Skeletal muscle cell (primary cell): ENCODE measurements at regions not wholly inside any gene's neighbourhood (a gene's known extent, or its start where the extent isn't known, plus 50 kb on each side); places are given as distances from the start of the nearest gene placed in this dataset.

ENCODE experiments used
- DNase-seq: peaks from one replicate; pipeline ENCODE4 v3.0.0-alpha.2; 2010; ENCODE audit warnings: low read depth
- H3K4me3 ChIP-seq: 2 replicates; pipeline ENCODE4 v1.5.1; 2011; ENCODE audit warnings: low read depth, mild to moderate bottlenecking, control low read depth, low read length, moderate library complexity

- H3K4me3 ChIP-seq, result no peak overlapping the region
- peak; percentile 44 for DNase-seq
Observed at GRCh38 chr13:68056816-68057710, 826.9 kb upstream of the PCDH9 start.

- H3K4me3 ChIP-seq, result no peak overlapping the region
- DNase-seq, result no peak
Observed at GRCh38 chr13:68051910-68052309, 821.8 kb upstream of the PCDH9 start.

GRCh38 chr13:68050761-68051160 lies 820.6 kb upstream of the PCDH9 start:
- no peak overlapping the region for H3K4me3 ChIP-seq
- DNase-seq, result no peak

- DNase-seq, result no peak
- H3K4me3 ChIP-seq, result no peak overlapping the region
Observed at GRCh38 chr13:68048802-68049359, 818.7 kb upstream of the PCDH9 start.

- no peak overlapping the region for H3K4me3 ChIP-seq
- DNase-seq, result no peak
Observed at GRCh38 chr13:68047889-68048288, 817.8 kb upstream of the PCDH9 start.

- no peak for DNase-seq
- no peak overlapping the region for H3K4me3 ChIP-seq
Observed at GRCh38 chr13:68046903-68047302, 816.8 kb upstream of the PCDH9 start.

- H3K4me3 ChIP-seq, result no peak overlapping the region
Observed at GRCh38 chr13:68030152-68030809, 800.1 kb upstream of the PCDH9 start.

GRCh38 chr13:68028701-68029100 lies 798.6 kb upstream of the PCDH9 start:
- H3K4me3 ChIP-seq, result no peak overlapping the region
- no peak for DNase-seq

More at GRCh38 chr13:68030152-68030809, 800.1 kb upstream of the PCDH9 start:
- no peak for DNase-seq

- no peak for DNase-seq
Observed at GRCh38 chr13:68027306-68027705, 797.2 kb upstream of the PCDH9 start.

GRCh38 chr13:68026077-68026476 lies 795.9 kb upstream of the PCDH9 start:
- H3K4me3 ChIP-seq, result no peak overlapping the region

More at GRCh38 chr13:68027306-68027705, 797.2 kb upstream of the PCDH9 start:
- no peak overlapping the region for H3K4me3 ChIP-seq

GRCh38 chr13:68025604-68026003 lies 795.5 kb upstream of the PCDH9 start:
- no peak overlapping the region for H3K4me3 ChIP-seq

More at GRCh38 chr13:68026077-68026476, 795.9 kb upstream of the PCDH9 start:
- DNase-seq, result no peak

GRCh38 chr13:68023838-68024581 lies 793.9 kb upstream of the PCDH9 start:
- no peak overlapping the region for H3K4me3 ChIP-seq
- DNase-seq, result no peak

More at GRCh38 chr13:68025604-68026003, 795.5 kb upstream of the PCDH9 start:
- DNase-seq, result no peak

GRCh38 chr13:68019901-68020300 lies 789.8 kb upstream of the PCDH9 start:
- H3K4me3 ChIP-seq, result no peak overlapping the region
- no peak for DNase-seq

GRCh38 chr13:68009546-68009945 lies 779.4 kb upstream of the PCDH9 start:
- no peak for DNase-seq
- no peak overlapping the region for H3K4me3 ChIP-seq

- DNase-seq, result no peak
- no peak overlapping the region for H3K4me3 ChIP-seq
Observed at GRCh38 chr13:68007576-68007975, 777.4 kb upstream of the PCDH9 start.

GRCh38 chr13:67996101-67996500 lies 766.0 kb upstream of the PCDH9 start:
- H3K4me3 ChIP-seq, result no peak overlapping the region
- DNase-seq, result no peak

- DNase-seq, result no peak
- no peak overlapping the region for H3K4me3 ChIP-seq
Observed at GRCh38 chr13:67990868-67991267, 760.7 kb upstream of the PCDH9 start.

GRCh38 chr13:67986234-67986633 lies 756.1 kb upstream of the PCDH9 start:
- no peak overlapping the region for H3K4me3 ChIP-seq
- no peak for DNase-seq

GRCh38 chr13:67977066-67977465 lies 746.9 kb upstream of the PCDH9 start:
- peak; percentile 59 for DNase-seq
- no peak overlapping the region for H3K4me3 ChIP-seq

GRCh38 chr13:67971291-67971690 lies 741.2 kb upstream of the PCDH9 start:
- no peak overlapping the region for H3K4me3 ChIP-seq
- DNase-seq, result no peak
